Pancreas (tissue), 10 donors: ENCODE measurements at regions not wholly inside any gene's neighbourhood (a gene's known extent, or its start where the extent isn't known, plus 50 kb on each side); places are given as distances from the start of the nearest gene placed in this dataset.

Experiments used
- ATAC-seq, 4 donors: fragments of 200-7000 bp; cut with Tn5 transposase; one replicate each; pipeline versions ENCODE4 v1.8.0 to v1.9.1; 2020; ENCODE audit warnings: mild to moderate bottlenecking in 4 of 4, moderate library complexity in 4 of 4
- DNase-seq, 6 donors: peaks; one replicate each; pipeline ENCODE4 v3.0.0-alpha.2; 2020
- FAIRE-seq: peaks from 2 replicates; lab custom pipeline; 2012; peaks lifted over from hg19 to GRCh38; lab: Jason Lieb, UNC
- H3K27ac ChIP-seq, 4 donors: fragments of 200-600 bp; sonication (generic); 1 replicate in 3 of 4; 2 replicates in 1 of 4; pipeline versions ENCODE4 v1.5.0 to v1.8.0; 2020
- H3K27me3 ChIP-seq, 4 donors: fragments of 200-600 bp; one replicate each; pipeline ENCODE4 v1.8.0; 2021
- H3K36me3 ChIP-seq, 3 donors: fragments of 200-600 bp; sonication (generic) in 1 of 3; one replicate each; pipeline versions ENCODE4 v1.5.0 to v1.8.0; 2020 to 2021
- H3K4me1 ChIP-seq, 3 donors: fragments of 200-600 bp; one replicate each; pipeline ENCODE4 v1.8.0; 2021
- H3K4me3 ChIP-seq, 4 donors: fragments of 200-600 bp; sonication (generic) in 2 of 4; one replicate each; pipeline versions ENCODE4 v1.5.0 to v1.8.0; 2020 to 2021
- H3K9me3 ChIP-seq, 4 donors: fragments of 200-600 bp; one replicate each; pipeline ENCODE4 v1.8.0; 2021
- WGBS, 2 donors: extraction: QIAGEN DNeasy Blood & Tissue Kit; methylation state at CpG; one replicate each; pipeline ENCODE4 v1.1.7; 2013; 5-methylcytosine and 5-hydroxymethylcytosine counted together
- intact Hi-C, 3 donors: fragments of 100-400 bp; cut with DNase I; formaldehyde crosslinking; loops; one replicate each; pipeline versions ENCODE4 v1.11.1 to v1.14.2; 2022
- TF ChIP-seq, protein P1 (sequence below), 4 donors: fragments of 200-600 bp; sonication (generic) in 3 of 4; IDR thresholded peaks; one replicate each; pipeline versions ENCODE4 v1.5.0 to v1.8.0; 2021; ENCODE audit warnings: antibody characterized with exemption in 4 of 4
- donor health status: healthy with polysubstance abuse.
- donor health status: DM: no; HTN: no; CAD: no; lungs with moderate emphysema.
- donor health status: DM: no; HTN: no; CAD: no.
- donor health status: control.
- donor health status: control.
- donor health status: Bipolar disorder and iron deficiency.
- donor health status: DM: yes; HTN: yes; CAD: no.
- donor health status: DM: no; HTN: no; CAD: no.
- donor health status: DM: no; HTN: no; CAD: no.
- donor health status: DM: yes; HTN: yes; CAD: no.

- H3K4me1 ChIP-seq = no peaks in the 10 kb centered on the region
- no peak overlapping the region for H3K4me3 ChIP-seq
- intact Hi-C loops = no loop called here
- no peaks in the 10 kb centered on the region for H3K36me3 ChIP-seq
- no peaks in the 10 kb centered on the region for H3K9me3 ChIP-seq
- peaks cover 0 to 5% (median 0%) of the 10 kb centered on the region in 4 donors for H3K27me3 ChIP-seq
- no peak for FAIRE-seq
- ATAC-seq = no peak
- TF ChIP-seq, protein P1, sequence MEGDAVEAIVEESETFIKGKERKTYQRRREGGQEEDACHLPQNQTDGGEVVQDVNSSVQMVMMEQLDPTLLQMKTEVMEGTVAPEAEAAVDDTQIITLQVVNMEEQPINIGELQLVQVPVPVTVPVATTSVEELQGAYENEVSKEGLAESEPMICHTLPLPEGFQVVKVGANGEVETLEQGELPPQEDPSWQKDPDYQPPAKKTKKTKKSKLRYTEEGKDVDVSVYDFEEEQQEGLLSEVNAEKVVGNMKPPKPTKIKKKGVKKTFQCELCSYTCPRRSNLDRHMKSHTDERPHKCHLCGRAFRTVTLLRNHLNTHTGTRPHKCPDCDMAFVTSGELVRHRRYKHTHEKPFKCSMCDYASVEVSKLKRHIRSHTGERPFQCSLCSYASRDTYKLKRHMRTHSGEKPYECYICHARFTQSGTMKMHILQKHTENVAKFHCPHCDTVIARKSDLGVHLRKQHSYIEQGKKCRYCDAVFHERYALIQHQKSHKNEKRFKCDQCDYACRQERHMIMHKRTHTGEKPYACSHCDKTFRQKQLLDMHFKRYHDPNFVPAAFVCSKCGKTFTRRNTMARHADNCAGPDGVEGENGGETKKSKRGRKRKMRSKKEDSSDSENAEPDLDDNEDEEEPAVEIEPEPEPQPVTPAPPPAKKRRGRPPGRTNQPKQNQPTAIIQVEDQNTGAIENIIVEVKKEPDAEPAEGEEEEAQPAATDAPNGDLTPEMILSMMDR (IDR thresholded peaks at IDR 0.05) = no peak
- DNase-seq = no peak
- WGBS, 2 donors = 51 to 80% methylated on average over 7 of the region's 7 CpGs
- no peak overlapping the region for H3K27ac ChIP-seq
These were observed 55.9 kb upstream of the SPACA7 start for GRCh38 chr13:112320303-112320702.

DNA sequence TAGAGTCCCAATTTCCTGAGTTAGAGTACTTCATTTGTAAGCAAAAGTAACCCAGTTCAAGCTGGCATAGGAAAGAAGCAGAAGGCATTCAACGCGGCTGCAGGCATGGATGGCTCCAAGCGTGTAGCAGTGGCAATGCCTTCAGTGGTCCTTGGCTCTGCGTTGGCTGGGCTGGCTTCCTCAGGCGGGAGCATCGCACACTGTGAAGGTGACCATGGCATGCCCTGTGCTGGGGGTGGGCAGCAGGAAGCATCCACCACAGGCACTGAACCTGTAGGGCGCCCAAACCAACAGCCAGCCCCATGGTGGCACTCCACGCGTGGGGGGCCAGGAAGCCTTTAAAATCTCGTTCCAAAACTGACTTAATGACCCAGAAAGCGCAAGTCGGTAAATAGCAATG, 53.6 kb upstream of the SPACA7 start:
- FAIRE-seq = no peak
- intact Hi-C loops = no loop called here
- no peak for ATAC-seq
- peaks cover 0 to 5% (median 0%) of the 10 kb centered on the region in 4 donors for H3K27me3 ChIP-seq
- no peaks in the 10 kb centered on the region for H3K9me3 ChIP-seq
- TF ChIP-seq, protein P1 (IDR thresholded peaks at IDR 0.05) = no peak
- H3K27ac ChIP-seq = no peak overlapping the region
- no peaks in the 10 kb centered on the region for H3K36me3 ChIP-seq
- no peaks in the 10 kb centered on the region for H3K4me1 ChIP-seq
- no peak for DNase-seq
- WGBS, 2 donors = 69 to 82% methylated on average over 12 of the region's 12 CpGs
- no peak overlapping the region for H3K4me3 ChIP-seq

DNA sequence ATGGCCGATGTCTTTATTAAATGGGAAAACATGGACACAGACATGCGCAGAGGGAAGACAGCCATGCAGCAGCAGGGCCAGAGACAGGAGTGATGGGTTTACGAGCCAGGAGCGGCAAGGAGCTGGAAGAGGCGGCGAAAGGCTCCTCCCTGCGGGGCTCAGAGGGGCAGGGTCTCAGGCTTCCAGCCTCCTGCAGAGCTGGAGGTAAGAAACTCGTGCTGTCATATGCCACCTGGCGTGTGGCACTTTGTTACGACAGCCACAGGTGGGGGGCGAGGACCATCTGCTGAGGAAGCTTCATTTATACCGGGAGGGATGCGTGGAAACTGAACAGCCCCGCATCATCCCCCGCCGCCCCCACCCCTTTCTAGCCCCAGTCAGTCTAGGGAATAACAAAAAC, 52.0 kb upstream of the SPACA7 start:
- ATAC-seq (no peak), FAIRE-seq (no peak), DNase-seq (no peak)
- WGBS, 2 donors = 35 to 47% methylated on average over 16 of the region's 16 CpGs
- H3K27me3 ChIP-seq = peaks cover 0 to 5% (median 0%) of the 10 kb centered on the region in 4 donors
- no peaks in the 10 kb centered on the region for H3K9me3 ChIP-seq
- no peak overlapping the region for H3K4me3 ChIP-seq
- TF ChIP-seq, protein P1 (IDR thresholded peaks at IDR 0.05) = no peak
- intact Hi-C loops = no loop called here
- no peaks in the 10 kb centered on the region for H3K36me3 ChIP-seq
- H3K27ac ChIP-seq = no peak overlapping the region
- H3K4me1 ChIP-seq = no peaks in the 10 kb centered on the region

DNA sequence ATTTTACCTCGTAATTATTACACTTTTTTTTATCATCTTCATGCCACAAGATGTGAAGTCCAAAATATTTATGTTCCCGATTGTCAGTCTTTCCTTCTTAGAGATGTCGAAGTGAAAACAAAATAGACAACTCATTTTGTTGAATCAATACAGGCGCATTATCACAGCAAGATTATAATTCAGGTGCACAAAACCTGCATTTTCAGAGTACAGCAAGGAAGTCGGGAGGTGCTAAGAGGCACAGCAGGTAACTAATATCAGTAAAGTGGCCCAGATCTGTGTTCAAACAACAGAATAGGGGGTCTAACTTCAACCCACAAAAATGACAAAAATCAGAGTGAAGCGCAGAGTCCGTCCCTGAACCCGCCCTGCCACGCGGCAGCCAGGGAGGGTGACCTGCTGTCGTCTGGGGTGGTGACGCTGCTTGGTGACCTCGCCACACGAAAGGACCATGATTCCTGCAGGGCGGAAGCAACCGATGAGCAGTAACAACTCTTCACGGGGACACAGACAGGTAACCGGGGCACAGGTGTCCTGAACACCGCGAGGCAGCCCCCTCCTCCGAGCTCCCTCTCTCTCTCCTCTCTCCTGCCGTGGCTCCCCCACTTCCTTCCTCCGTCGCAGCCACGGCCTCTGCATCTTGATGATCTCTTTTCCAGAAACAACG, 50.9 kb upstream of the SPACA7 start:
- FAIRE-seq = no peak
- no peaks in the 10 kb centered on the region for H3K36me3 ChIP-seq
- intact Hi-C loops = no loop called here
- TF ChIP-seq, protein P1 (IDR thresholded peaks at IDR 0.05) = no peak
- 49 to 59% methylated on average over 26 of the region's 26 CpGs for WGBS, 2 donors
- no peaks in the 10 kb centered on the region for H3K9me3 ChIP-seq
- DNase-seq = no peak
- H3K27me3 ChIP-seq = peaks cover 0 to 5% (median 0%) of the 10 kb centered on the region in 4 donors
- ATAC-seq = no peak
- H3K4me1 ChIP-seq = no peaks in the 10 kb centered on the region
- no peak overlapping the region for H3K4me3 ChIP-seq
- H3K27ac ChIP-seq = no peak overlapping the region

GRCh38 chr13:112325920-112326645, 50.1 kb upstream of the SPACA7 start:
- Histone ChIP-seq H3K27me3 (peaks cover 0 to 5% (median 1%) of the 10 kb centered on the region in 4 donors), H3K4me3 (no peak overlapping the region), H3K36me3 (no peaks in the 10 kb centered on the region), H3K27ac (no peak overlapping the region), H3K4me1 (peaks cover 0 to 6% (median 0%) of the 10 kb centered on the region in 3 donors), H3K9me3 (no peaks in the 10 kb centered on the region)
- 58 to 66% methylated on average over 26 of the region's 26 CpGs for WGBS, 2 donors
- FAIRE-seq (no peak), ATAC-seq (no peak), DNase-seq (no peak)
- TF ChIP-seq, protein P1 (IDR thresholded peaks at IDR 0.05) = no peak
- intact Hi-C loops = no loop called here
